ENCODE measurements at regions not wholly inside any gene's neighbourhood (a gene's known extent, or its start where the extent isn't known, plus 50 kb on each side); places are given as distances from the start of the nearest gene placed in this dataset.

DNA sequence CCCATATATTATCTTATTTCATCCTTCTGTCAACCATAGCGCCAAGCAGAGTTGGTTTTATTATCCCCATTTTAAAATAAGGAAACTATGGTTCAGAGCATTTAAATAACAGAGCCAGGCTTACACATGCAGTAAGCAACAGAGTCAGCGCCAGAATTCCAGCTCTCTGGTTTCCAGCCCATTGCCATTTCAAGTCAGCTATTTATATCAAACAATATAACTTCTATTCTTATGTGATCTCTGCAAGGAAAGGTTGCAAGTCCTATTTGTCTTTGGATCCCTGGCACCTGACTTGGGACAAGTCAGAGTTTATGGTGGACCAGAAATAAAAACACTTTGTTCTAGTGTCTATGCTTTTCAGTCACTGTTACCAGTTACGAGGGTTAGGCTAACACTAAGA, 174.1 kb upstream of the EEA1 start:
- DNase-seq (ENCODE audit: low spot score) = no peak

DNA sequence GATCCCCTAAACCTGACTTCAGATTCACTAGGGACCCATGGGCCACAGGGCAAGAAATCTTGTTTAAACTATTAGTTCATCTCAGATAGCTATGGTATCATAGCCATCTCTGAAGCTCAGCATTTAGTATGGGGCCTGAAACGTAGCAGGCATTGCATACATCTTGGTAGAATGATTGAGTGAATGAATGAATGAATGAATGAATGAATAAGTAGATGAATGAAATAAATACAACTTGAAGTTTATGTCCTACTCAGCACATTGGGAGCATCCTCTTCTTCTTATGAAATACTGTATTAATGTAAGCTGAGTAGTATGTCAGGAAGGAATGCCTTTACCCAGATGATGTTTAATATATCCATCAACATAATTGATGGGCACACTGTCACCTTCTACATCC, 175.4 kb upstream of the EEA1 start:
- DNase-seq (ENCODE audit: low spot score) = no peak

DNA sequence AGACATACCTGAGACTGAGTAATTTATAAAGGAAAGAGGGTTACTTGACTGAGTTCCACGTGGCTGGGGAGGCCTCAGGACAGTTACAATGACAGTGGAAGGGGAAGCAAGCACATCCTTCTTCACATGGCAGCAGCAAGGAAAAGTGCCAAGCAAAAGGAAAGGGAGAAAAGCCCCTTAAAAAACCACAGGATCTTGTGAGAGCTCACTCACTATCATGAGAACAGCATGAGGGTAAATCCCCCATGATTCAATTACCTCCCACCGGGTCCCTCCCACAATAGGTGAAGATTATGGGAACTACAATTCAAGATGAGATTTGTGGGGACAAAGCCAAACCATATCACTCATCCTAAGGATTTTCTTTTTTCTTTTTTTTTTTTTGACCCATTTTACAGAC, 177.8 kb upstream of the EEA1 start:
- no peak for DNase-seq (ENCODE audit: low spot score)

- no peak for DNase-seq (ENCODE audit: low spot score)
These were observed 178.6 kb upstream of the EEA1 start for GRCh38 chr12:93107514-93108312.

- DNase-seq (ENCODE audit: low spot score) = no peak
These were observed 179.9 kb upstream of the EEA1 start for GRCh38 chr12:93108985-93109384.

DNA sequence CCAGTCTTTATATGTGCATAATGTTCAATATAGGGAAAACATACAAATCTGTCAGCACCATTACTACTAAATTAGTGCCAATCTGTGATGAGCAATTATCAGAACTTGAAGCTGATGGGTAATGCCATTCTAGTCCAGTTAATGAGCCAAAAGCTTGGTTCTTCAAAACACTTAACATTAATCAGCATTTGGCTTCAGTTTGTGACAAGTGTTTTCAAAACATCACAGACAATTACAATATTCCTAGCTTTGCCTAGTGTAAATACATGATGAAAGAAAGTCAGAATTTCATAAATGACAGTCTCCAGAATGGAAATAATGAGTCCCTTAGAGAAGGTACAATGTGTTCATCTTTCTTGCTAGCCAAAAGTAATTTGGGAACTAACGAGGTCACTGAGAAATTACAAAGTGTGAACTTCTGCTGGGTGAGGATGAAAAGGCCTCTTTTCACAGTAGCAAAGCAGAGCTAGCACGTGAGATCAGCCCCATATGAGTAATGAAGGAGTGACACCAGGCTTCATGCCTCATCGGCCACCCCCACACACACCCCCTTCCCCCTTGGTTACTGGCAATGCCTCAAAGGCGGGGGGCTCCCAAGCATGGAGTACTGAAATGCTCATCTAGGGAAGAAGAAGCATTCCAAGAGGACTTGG, 180.6 kb upstream of the EEA1 start:
- DNase-seq (ENCODE audit: low spot score) = no peak

GRCh38 chr12:93111773-93112172, 182.7 kb upstream of the EEA1 start:
- no peak for DNase-seq (ENCODE audit: low spot score)

- DNase-seq (ENCODE audit: low spot score) = no peak
These were observed 184.4 kb upstream of the EEA1 start for GRCh38 chr12:93113317-93114006.

GRCh38 chr12:93115198-93115601, 186.1 kb upstream of the EEA1 start:
- DNase-seq (ENCODE audit: low spot score) = no peak

DNA sequence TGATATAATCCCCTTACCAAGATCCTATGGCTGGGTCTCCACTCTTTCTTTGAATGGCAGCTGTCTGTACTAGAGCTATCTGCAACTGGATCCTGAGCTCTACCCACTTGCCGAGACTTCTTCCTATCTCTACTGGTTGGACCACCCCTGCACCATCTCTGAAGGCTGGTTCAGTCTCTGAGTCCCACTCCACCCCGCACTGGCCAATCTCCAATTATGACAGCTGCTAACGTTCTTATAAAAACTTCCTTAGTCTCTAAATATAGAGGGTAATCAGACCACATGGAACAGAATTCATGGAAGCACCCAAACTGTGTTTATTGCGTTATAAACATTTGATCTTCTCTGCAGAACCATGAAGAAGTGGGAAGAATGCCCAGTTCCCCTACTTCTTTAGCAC, 186.6 kb upstream of the EEA1 start:
- DNase-seq (ENCODE audit: low spot score) = no peak

GRCh38 chr12:93116632-93117031, 187.5 kb upstream of the EEA1 start:
- no peak for DNase-seq (ENCODE audit: low spot score)

GRCh38 chr12:93121729-93122488, 192.8 kb upstream of the EEA1 start:
- DNase-seq (ENCODE audit: low spot score) = no peak

GRCh38 chr12:93122569-93123091, 193.5 kb upstream of the EEA1 start:
- no peak for DNase-seq (ENCODE audit: low spot score)

- DNase-seq (ENCODE audit: low spot score) = no peak
These were observed 196.0 kb upstream of the EEA1 start for GRCh38 chr12:93125126-93125525.

- no peak for DNase-seq (ENCODE audit: low spot score)
These were observed 197.0 kb upstream of the EEA1 start for GRCh38 chr12:93126069-93126474.

GRCh38 chr12:93127107-93127560, 198.0 kb upstream of the EEA1 start:
- DNase-seq (ENCODE audit: low spot score) = no peak

DNA sequence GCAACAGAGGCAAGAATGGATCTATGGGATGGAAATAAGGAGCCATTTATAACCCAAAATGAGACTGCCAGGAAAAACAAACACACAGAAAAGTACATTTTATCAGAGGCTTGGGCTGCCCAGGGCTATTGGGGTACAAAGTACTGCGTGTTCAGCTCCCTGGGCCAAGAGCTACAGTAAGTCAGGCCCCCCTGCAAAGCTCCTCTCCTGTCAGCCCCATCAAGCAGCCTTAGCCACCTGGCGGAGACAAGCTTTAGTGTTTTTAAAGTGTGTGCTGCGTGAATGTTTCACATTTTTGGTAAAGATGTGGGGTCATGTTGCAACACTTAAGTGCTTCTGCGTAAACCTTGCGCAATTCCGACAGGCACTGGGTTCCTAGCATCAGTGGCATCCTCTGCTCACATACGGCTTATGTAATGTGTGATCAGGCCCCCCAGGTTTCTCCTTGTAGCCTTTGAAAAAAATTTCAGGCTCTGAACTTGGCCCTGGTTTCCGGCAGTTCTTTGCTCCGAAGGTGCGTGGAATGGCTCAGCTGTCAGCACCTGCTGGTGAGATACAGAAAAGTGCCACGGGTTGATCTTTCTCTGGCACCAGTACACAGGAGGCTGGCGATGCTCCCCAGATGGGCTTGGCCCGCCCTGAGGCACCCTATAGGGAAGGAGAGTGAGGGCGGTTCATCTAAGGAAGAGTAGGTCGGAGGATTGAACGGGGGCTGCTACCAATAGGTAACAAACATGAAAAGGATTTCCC, 198.7 kb upstream of the EEA1 start:
- DNase-seq (ENCODE audit: low spot score) = no peak

- no peak for DNase-seq (ENCODE audit: low spot score)
These were observed 199.2 kb upstream of the EEA1 start for GRCh38 chr12:93128332-93128707.

DNA sequence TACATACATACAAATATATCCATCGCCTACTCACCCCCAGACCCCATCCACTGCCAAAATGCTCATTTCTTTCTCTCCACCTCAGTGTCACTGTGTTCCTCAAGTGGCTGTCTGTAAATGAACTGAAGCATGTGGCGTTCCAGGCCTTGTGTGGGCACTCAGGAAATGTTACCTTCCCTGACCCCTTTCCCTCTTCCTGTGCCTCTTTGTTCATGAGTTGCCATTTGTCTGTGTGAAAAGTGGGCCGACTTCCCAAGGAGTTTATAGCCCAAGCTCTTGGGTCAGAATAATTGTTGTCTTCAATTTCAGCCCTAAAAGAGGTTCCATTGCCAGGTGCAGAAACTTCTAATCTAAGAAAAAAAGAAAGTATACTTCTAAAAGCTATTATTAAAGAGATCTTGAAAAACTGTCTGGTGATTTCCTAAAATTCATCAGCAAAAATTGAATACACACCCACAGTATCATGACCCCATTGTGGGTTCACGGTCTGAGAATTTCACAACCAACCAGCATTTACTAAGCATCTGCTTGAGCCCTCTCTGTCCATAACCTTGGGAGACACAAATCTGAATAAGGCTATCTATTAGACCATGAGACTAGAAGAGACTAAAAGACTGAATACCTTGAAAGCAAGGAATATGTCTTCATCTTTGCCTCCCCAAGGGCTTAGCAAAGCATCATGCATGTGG, 201.4 kb upstream of the EEA1 start:
- DNase-seq (ENCODE audit: low spot score) = no peak

- DNase-seq (ENCODE audit: low spot score) = no peak
These were observed 204.3 kb upstream of the EEA1 start for GRCh38 chr12:93133361-93133760.
